Activated CD4-positive, alpha-beta memory T cell treated with anti-CD3 and anti-CD28 coated beads for 36 hours (primary cell): ENCODE measurements at regions not wholly inside any gene's neighbourhood (a gene's known extent, or its start where the extent isn't known, plus 50 kb on each side); places are given as distances from the start of the nearest gene placed in this dataset.
"Not testable (repeated sequence)": the region's sequence is repeated elsewhere in the genome, so short reads cannot be mapped to it uniquely, and the experiment has no call there.

Source experiments
- CTCF ChIA-PET: fragments of 350-600 bp; sonication (Branson Sonifier 250); formaldehyde crosslinking; loops from one replicate; lab custom pipeline; 2021; ENCODE audit warnings: antibody characterized with exemption, inconsistent platforms; lab: Charles Lee
- POLR2A ChIA-PET: fragments of 350-600 bp; sonication (Branson Sonifier 250); formaldehyde crosslinking; loops from one replicate; lab custom pipeline; 2021; ENCODE audit warnings: antibody characterized with exemption; lab: Charles Lee
- DNase-seq: peaks from one replicate; pipeline ENCODE4 v3.0.0-alpha.2; 2020
- H3K27ac Mint-ChIP-seq: one replicate; pipeline ENCODE4 v1.8.0; 2021; ENCODE audit warnings: mixed read lengths
- H3K27me3 Mint-ChIP-seq: one replicate; pipeline ENCODE4 v1.8.0; 2021; ENCODE audit warnings: mixed read lengths
- H3K36me3 Mint-ChIP-seq: one replicate; pipeline ENCODE4 v1.8.0; 2021; ENCODE audit warnings: mixed read lengths
- H3K4me1 Mint-ChIP-seq: one replicate; pipeline ENCODE4 v1.8.0; 2021; ENCODE audit warnings: low read depth, mixed read lengths
- H3K4me3 Mint-ChIP-seq: one replicate; pipeline ENCODE4 v1.8.0; 2021; ENCODE audit warnings: mild to moderate bottlenecking, mixed read lengths
- H3K9me3 Mint-ChIP-seq: one replicate; pipeline ENCODE4 v1.8.0; 2021; ENCODE audit warnings: mixed read lengths
- intact Hi-C: fragments of 100-400 bp; cut with micrococcal nuclease; formaldehyde crosslinking; loops from one replicate; pipeline ENCODE4 v1.15.1; 2023

GRCh38 chr9:63912451-63912850, 1372.6 kb downstream of the FOXD4L5 start:
- peaks cover 22% of the 10 kb centered on the region for H3K9me3 Mint-ChIP-seq
- intact Hi-C loops, H3K4me1 Mint-ChIP-seq, H3K27ac Mint-ChIP-seq, DNase-seq, H3K4me3 Mint-ChIP-seq, H3K27me3 Mint-ChIP-seq, POLR2A ChIA-PET, H3K36me3 Mint-ChIP-seq, CTCF ChIA-PET: not testable (repeated sequence)

DNA sequence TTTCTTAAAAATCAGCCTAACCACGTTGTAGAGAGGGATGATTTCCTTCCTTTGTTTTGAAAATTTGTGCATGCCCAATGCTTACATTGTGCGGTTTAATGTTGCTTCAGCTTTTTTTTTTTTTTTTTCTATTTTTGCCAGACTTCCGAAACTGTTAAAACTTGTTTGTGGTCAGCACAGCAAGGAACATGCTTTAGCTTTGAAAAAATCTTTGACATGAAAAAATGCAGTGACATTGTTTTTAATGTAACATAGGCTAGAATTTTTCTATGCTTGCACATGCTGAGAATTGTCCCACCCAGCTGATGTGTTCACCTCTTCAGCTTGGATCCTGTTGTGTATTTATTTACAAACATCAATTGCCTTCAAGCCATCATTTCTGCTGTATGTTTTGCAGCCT, 1375.9 kb downstream of the FOXD4L5 start:
- H3K36me3 Mint-ChIP-seq, H3K27ac Mint-ChIP-seq, DNase-seq, H3K4me3 Mint-ChIP-seq, H3K4me1 Mint-ChIP-seq, intact Hi-C loops, H3K27me3 Mint-ChIP-seq, POLR2A ChIA-PET, CTCF ChIA-PET: not testable (repeated sequence)
- peaks cover 25% of the 10 kb centered on the region for H3K9me3 Mint-ChIP-seq

DNA sequence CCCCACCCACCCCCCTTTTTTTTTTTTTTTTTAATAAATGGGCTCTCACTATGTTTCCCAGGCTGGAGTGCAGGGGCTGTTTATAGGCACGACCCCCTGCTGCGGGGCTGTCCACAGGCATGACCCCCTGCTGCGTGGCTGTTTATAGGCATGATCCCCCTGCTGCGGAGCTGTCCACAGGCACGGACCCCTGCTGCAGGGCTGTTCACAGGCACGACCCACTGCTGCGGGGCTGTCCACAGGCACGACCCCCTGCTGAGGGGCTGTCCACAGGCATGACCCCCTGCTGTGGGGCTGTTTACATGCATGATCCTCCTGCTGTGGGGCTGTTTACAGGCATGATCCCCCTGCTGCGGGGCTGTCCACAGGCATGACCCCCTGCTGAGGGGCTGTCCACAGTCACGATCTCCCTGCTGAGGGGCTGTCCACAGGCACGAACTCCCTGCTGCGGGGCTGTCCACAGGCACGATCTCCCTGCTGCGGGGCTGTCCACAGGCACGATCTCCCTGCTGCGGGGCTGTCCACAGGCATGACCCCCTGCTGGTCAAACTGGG, 1385.3 kb downstream of the FOXD4L5 start:
- CTCF ChIA-PET, intact Hi-C loops, H3K27ac Mint-ChIP-seq, DNase-seq, H3K4me3 Mint-ChIP-seq, H3K27me3 Mint-ChIP-seq, H3K4me1 Mint-ChIP-seq, POLR2A ChIA-PET, H3K36me3 Mint-ChIP-seq: not testable (repeated sequence)
- H3K9me3 Mint-ChIP-seq = peaks cover 11% of the 10 kb centered on the region

- intact Hi-C loops, DNase-seq, H3K27ac Mint-ChIP-seq, POLR2A ChIA-PET, H3K4me3 Mint-ChIP-seq, H3K27me3 Mint-ChIP-seq, CTCF ChIA-PET, H3K4me1 Mint-ChIP-seq, H3K36me3 Mint-ChIP-seq: not testable (repeated sequence)
- H3K9me3 Mint-ChIP-seq = peaks cover 13% of the 10 kb centered on the region
These were observed 1403.6 kb downstream of the FOXD4L5 start for GRCh38 chr9:63881386-63881785.

GRCh38 chr9:63876380-63876779, 1408.6 kb downstream of the FOXD4L5 start:
- H3K27me3 Mint-ChIP-seq, intact Hi-C loops, H3K36me3 Mint-ChIP-seq, H3K27ac Mint-ChIP-seq, CTCF ChIA-PET, POLR2A ChIA-PET, H3K4me3 Mint-ChIP-seq, H3K4me1 Mint-ChIP-seq, H3K9me3 Mint-ChIP-seq, DNase-seq: not testable (repeated sequence)

GRCh38 chr9:63859475-63860215, 1425.4 kb downstream of the FOXD4L5 start:
- Mint-ChIP-seq H3K27me3 (no peaks in the 10 kb centered on the region), H3K4me3 (peak overlapping the region; percentile 47), H3K36me3 (peaks cover 3% of the 10 kb centered on the region), H3K27ac (no peak overlapping the region), H3K9me3 (peaks cover 14% of the 10 kb centered on the region), H3K4me1 (no peaks in the 10 kb centered on the region)
- DNase-seq = peak; percentile 27
- CTCF ChIA-PET = no interaction called here
- POLR2A ChIA-PET = no interaction called here
- intact Hi-C loops = no loop called here

GRCh38 chr9:63859090-63859474, 1425.9 kb downstream of the FOXD4L5 start:
- H3K36me3 Mint-ChIP-seq, DNase-seq, intact Hi-C loops, H3K27me3 Mint-ChIP-seq, POLR2A ChIA-PET, H3K27ac Mint-ChIP-seq, CTCF ChIA-PET, H3K4me1 Mint-ChIP-seq: not testable (repeated sequence)
- peaks cover 14% of the 10 kb centered on the region for H3K9me3 Mint-ChIP-seq
- H3K4me3 Mint-ChIP-seq = peak overlapping the region; percentile 43

GRCh38 chr9:63853140-63853751, 1431.8 kb downstream of the FOXD4L5 start:
- CTCF ChIA-PET, intact Hi-C loops, H3K4me1 Mint-ChIP-seq, DNase-seq, POLR2A ChIA-PET, H3K27ac Mint-ChIP-seq, H3K9me3 Mint-ChIP-seq, H3K27me3 Mint-ChIP-seq, H3K4me3 Mint-ChIP-seq, H3K36me3 Mint-ChIP-seq: not testable (repeated sequence)

DNA sequence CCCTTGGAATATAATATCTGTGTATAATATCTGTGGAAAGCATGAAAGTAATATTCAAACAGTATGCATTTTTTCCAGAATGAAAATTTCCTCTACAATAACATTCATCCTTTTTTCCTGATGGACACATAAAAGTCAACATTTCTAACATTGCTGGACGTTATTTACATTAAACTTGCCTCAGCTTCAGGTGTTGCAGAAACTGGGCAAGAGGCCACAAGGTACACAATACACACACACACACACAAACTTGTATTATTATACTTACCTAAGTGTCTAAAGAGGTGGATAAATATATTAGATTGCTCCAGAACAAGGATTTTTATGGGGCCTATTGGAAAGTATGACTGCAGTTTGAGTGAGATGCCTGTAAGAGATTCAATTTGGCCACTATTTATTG, 1460.2 kb downstream of the FOXD4L5 start:
- DNase-seq, H3K27ac Mint-ChIP-seq, intact Hi-C loops, H3K27me3 Mint-ChIP-seq, CTCF ChIA-PET, H3K4me3 Mint-ChIP-seq, POLR2A ChIA-PET, H3K4me1 Mint-ChIP-seq, H3K36me3 Mint-ChIP-seq: not testable (repeated sequence)
- peaks cover 18% of the 10 kb centered on the region for H3K9me3 Mint-ChIP-seq

- CTCF ChIA-PET, H3K4me3 Mint-ChIP-seq, H3K27me3 Mint-ChIP-seq, POLR2A ChIA-PET, DNase-seq, H3K36me3 Mint-ChIP-seq, intact Hi-C loops, H3K27ac Mint-ChIP-seq, H3K4me1 Mint-ChIP-seq: not testable (repeated sequence)
- H3K9me3 Mint-ChIP-seq = peaks cover 16% of the 10 kb centered on the region
These were observed 1461.4 kb downstream of the FOXD4L5 start for GRCh38 chr9:63823375-63824201.

DNA sequence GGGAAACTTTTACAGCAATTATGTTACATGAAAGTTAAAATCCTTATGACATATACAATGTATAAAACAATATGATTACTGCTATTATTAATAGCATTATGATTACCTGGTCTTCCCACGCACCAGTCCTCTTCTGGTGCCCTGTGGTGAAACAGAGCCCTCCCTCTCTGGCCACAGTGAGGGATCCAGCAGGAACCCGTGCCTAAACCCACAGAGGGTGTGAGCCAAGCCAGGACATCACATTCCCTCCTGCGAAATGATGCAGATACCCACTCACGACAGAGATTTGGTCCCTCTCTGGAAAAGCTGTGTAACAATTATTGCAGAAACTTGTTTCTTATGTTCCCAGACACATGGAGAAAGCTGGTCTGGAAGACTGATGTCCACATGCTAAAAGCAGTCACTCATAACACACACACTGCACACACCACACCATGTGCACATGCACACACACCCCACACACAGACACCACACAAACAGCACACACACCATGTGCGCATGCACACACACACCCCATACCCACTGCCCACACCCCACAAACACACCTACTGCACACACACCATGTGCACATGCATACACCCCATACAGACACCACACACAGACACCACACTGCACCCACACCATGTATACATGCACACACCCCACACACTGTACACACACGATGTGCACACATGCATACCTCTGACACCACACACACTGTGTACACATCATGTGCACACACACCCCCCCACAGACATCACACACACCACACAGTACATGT, 1462.2 kb downstream of the FOXD4L5 start:
- DNase-seq, POLR2A ChIA-PET, H3K27ac Mint-ChIP-seq, H3K4me1 Mint-ChIP-seq, H3K36me3 Mint-ChIP-seq, H3K4me3 Mint-ChIP-seq, H3K27me3 Mint-ChIP-seq, intact Hi-C loops, CTCF ChIA-PET: not testable (repeated sequence)
- peaks cover 20% of the 10 kb centered on the region for H3K9me3 Mint-ChIP-seq

DNA sequence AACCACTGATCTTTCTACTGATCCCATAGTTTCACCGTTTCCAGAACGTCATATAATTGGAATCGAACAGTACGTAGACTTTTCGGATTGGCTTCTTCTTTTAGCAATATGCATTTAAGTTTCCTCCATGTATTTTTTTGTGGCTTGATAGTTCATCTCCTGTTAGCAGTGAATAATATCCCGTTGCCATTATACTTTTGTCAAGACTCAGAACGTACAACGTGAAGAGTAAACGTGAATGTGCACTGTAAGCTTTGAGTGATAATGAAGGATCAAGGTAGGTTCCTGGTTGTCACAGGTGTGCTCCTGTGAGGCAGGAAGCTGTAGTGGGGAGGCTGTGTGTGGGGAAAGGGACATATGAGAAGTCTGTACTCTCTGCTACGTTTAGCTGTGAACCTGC, 1463.7 kb downstream of the FOXD4L5 start:
- H3K4me3 Mint-ChIP-seq, H3K36me3 Mint-ChIP-seq, CTCF ChIA-PET, DNase-seq, H3K27ac Mint-ChIP-seq, intact Hi-C loops, POLR2A ChIA-PET: not testable (repeated sequence)
- Mint-ChIP-seq H3K4me1 (peaks cover 15% of the 10 kb centered on the region), H3K9me3 (peaks cover 22% of the 10 kb centered on the region), H3K27me3 (peaks cover 18% of the 10 kb centered on the region)
